Gastroesophageal sphincter (tissue), 4 donors: ENCODE measurements at regions not wholly inside any gene's neighbourhood (a gene's known extent, or its start where the extent isn't known, plus 50 kb on each side); places are given as distances from the start of the nearest gene placed in this dataset.

Source experiments
- ATAC-seq: fragments of 150-250 bp; one replicate; pipeline ENCODE4 v1.9.1; 2016; ENCODE audit warnings: mild to moderate bottlenecking, moderate library complexity
- H3K27ac ChIP-seq, 4 donors: fragments of 200-600 bp; sonication (generic) in 3 of 4; 1 replicate in 3 of 4; 2 replicates in 1 of 4; pipeline ENCODE4 v1.5.1; 2016 to 2019
- H3K27me3 ChIP-seq: fragments of 200-600 bp; sonication (generic); one replicate; pipeline ENCODE4 v1.5.1; 2019
- H3K36me3 ChIP-seq, 2 donors: fragments of 200-600 bp; sonication (generic); one replicate each; pipeline ENCODE4 v1.5.1; 2019; ENCODE audit warnings: control low read depth in 1 of 2
- H3K4me1 ChIP-seq, 3 donors: fragments of 200-600 bp; sonication (generic); 1 replicate in 2 of 3; 2 replicates in 1 of 3; pipeline ENCODE4 v1.5.1; 2016 to 2019; ENCODE audit warnings: control low read depth in 2 of 3
- H3K4me3 ChIP-seq, 2 donors: fragments of 200-600 bp; sonication (generic); one replicate each; pipeline ENCODE4 v1.5.1; 2019; ENCODE audit warnings: mild to moderate bottlenecking in 1 of 2, moderate library complexity in 1 of 2
- H3K9me3 ChIP-seq, 3 donors: fragments of 200-600 bp; sonication (generic); one replicate each; pipeline ENCODE4 v1.5.1; 2017 to 2019; ENCODE audit warnings: control low read depth in 2 of 3
- EP300 ChIP-seq: sonication (generic); formaldehyde crosslinking; IDR thresholded peaks from one replicate; pipeline ENCODE4 v1.6.1; 2017; ENCODE audit warnings: antibody characterized with exemption, mild to moderate bottlenecking
- POLR2A ChIP-seq, 2 donors: fragments of 450-650 bp; IDR thresholded peaks; one replicate each; pipeline ENCODE4 v1.6.1; 2017; ENCODE audit warnings: antibody characterized with exemption in 2 of 2, mild to moderate bottlenecking in 2 of 2, moderate library complexity in 1 of 2
- POLR2AphosphoS5 ChIP-seq: sonication (generic); formaldehyde crosslinking; IDR thresholded peaks from one replicate; pipeline ENCODE4 v1.6.1; 2017; ENCODE audit warnings: antibody characterized with exemption
- WGBS, 2 donors: methylation state at CpG; one replicate each; pipeline ENCODE4 v1.1.5; 2018; ENCODE audit warnings: low coverage in 1 of 2; 5-methylcytosine and 5-hydroxymethylcytosine counted together
- TF ChIP-seq, protein P1 (sequence below), 4 experiments: fragments of 200-600 bp in 2 of 4; fragments of 450-650 bp in 2 of 4; sonication (generic) in 1 of 4; IDR thresholded peaks; one replicate each; pipeline ENCODE4 v1.5.1; 2017 to 2019; ENCODE audit warnings: antibody characterized with exemption in 4 of 4, mild to moderate bottlenecking in 2 of 4, moderate library complexity in 2 of 4

GRCh38 chr6:165729307-165729936, 66.4 kb upstream of the PDE10A start:
- H3K4me3 ChIP-seq, result no peak overlapping the region
- H3K27ac ChIP-seq, result no peak overlapping the region
- no peaks in the 10 kb centered on the region for H3K36me3 ChIP-seq
- peaks cover 4% of the 10 kb centered on the region for H3K27me3 ChIP-seq
- no peak for ATAC-seq
- H3K9me3 ChIP-seq, result no peaks in the 10 kb centered on the region
- H3K4me1 ChIP-seq, result no peaks in the 10 kb centered on the region
- TF ChIP-seq, protein P1, sequence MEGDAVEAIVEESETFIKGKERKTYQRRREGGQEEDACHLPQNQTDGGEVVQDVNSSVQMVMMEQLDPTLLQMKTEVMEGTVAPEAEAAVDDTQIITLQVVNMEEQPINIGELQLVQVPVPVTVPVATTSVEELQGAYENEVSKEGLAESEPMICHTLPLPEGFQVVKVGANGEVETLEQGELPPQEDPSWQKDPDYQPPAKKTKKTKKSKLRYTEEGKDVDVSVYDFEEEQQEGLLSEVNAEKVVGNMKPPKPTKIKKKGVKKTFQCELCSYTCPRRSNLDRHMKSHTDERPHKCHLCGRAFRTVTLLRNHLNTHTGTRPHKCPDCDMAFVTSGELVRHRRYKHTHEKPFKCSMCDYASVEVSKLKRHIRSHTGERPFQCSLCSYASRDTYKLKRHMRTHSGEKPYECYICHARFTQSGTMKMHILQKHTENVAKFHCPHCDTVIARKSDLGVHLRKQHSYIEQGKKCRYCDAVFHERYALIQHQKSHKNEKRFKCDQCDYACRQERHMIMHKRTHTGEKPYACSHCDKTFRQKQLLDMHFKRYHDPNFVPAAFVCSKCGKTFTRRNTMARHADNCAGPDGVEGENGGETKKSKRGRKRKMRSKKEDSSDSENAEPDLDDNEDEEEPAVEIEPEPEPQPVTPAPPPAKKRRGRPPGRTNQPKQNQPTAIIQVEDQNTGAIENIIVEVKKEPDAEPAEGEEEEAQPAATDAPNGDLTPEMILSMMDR (IDR thresholded peaks at IDR 0.05), result peak; percentile 42 to 70 (median 62)
- no peak for TF ChIP-seq POLR2A (IDR thresholded peaks at IDR 0.05)
- 8% methylated on average over 1 of the region's 1 CpG for WGBS, 2 donors

DNA sequence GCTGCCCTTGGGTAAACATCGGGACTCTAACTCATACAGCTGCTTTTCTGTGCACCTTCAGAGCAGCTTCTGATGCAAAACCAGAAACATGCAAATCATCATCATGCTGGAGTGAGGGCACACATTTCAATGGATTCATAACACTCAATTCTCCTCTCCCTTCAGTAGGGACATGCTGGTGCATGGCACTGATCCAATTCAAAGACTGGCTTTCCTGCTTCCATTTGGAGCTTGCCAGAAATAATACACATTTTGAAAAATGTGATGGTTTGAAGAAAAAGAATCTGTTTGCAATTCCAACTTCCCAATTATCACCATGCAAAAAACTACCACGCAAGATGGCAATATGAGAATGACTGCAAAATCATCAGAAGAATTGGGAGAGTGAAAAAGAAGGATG, 65.2 kb upstream of the PDE10A start:
- TF ChIP-seq POLR2AphosphoS5, result no peak
- TF ChIP-seq, protein P1 (IDR thresholded peaks at IDR 0.05), result no peak
- no peak for TF ChIP-seq POLR2A (IDR thresholded peaks at IDR 0.05)
- TF ChIP-seq EP300, result no peak
- ATAC-seq, result no peak
- Histone ChIP-seq H3K36me3 (no peaks in the 10 kb centered on the region), H3K4me3 (no peak overlapping the region), H3K27me3 (no peaks in the 10 kb centered on the region), H3K9me3 (no peaks in the 10 kb centered on the region), H3K27ac (no peak overlapping the region), H3K4me1 (no peaks in the 10 kb centered on the region)
- WGBS, 2 donors, result 84% methylated on average over 2 of the region's 2 CpGs; no CpG with 5 or more reads in 1 of the 2 donors

- Histone ChIP-seq H3K4me1 (no peaks in the 10 kb centered on the region), H3K27ac (no peak overlapping the region), H3K36me3 (no peaks in the 10 kb centered on the region), H3K4me3 (no peak overlapping the region), H3K9me3 (no peaks in the 10 kb centered on the region), H3K27me3 (no peaks in the 10 kb centered on the region)
- no peak for TF ChIP-seq POLR2A (IDR thresholded peaks at IDR 0.05)
- TF ChIP-seq, protein P1 (IDR thresholded peaks at IDR 0.05), result no peak
- TF ChIP-seq EP300, result no peak
- TF ChIP-seq POLR2AphosphoS5, result no peak
- no peak for ATAC-seq
- 13% methylated on average over 3 of the region's 23 CpGs; no CpG with 5 or more reads in 1 of the 2 donors for WGBS, 2 donors
These were observed 63.9 kb upstream of the PDE10A start for GRCh38 chr6:165726965-165727381.

- 84% methylated on average over 14 of the region's 25 CpGs; no CpG with 5 or more reads in 1 of the 2 donors for WGBS, 2 donors
- no peak for ATAC-seq
- Histone ChIP-seq H3K9me3 (no peaks in the 10 kb centered on the region), H3K27ac (no peak overlapping the region), H3K36me3 (no peaks in the 10 kb centered on the region), H3K4me3 (no peak overlapping the region), H3K27me3 (no peaks in the 10 kb centered on the region), H3K4me1 (no peaks in the 10 kb centered on the region)
- TF ChIP-seq EP300 (no peak), POLR2AphosphoS5 (no peak), POLR2A (IDR thresholded peaks at IDR 0.05) (no peak)
- TF ChIP-seq, protein P1 (IDR thresholded peaks at IDR 0.05), result no peak
These were observed 63.3 kb upstream of the PDE10A start for GRCh38 chr6:165726290-165726875.

- no peak overlapping the region for H3K27ac ChIP-seq
- no peaks in the 10 kb centered on the region for H3K9me3 ChIP-seq
- no peaks in the 10 kb centered on the region for H3K36me3 ChIP-seq
- WGBS, 2 donors, result 87 to 89% methylated on average over 4 of the region's 7 CpGs
- H3K27me3 ChIP-seq, result no peaks in the 10 kb centered on the region
- no peak for TF ChIP-seq EP300
- no peak for TF ChIP-seq POLR2AphosphoS5
- no peak for TF ChIP-seq POLR2A (IDR thresholded peaks at IDR 0.05)
- TF ChIP-seq, protein P1 (IDR thresholded peaks at IDR 0.05), result no peak
- H3K4me1 ChIP-seq, result no peaks in the 10 kb centered on the region
- no peak for ATAC-seq
- H3K4me3 ChIP-seq, result no peak overlapping the region
These were observed 62.2 kb upstream of the PDE10A start for GRCh38 chr6:165725201-165725600.
